Gastrocnemius medialis (tissue), 4 donors: ENCODE measurements at regions not wholly inside any gene's neighbourhood (a gene's known extent, or its start where the extent isn't known, plus 50 kb on each side); places are given as distances from the start of the nearest gene placed in this dataset.
"Not testable (repeated sequence)": the region's sequence is repeated elsewhere in the genome, so short reads cannot be mapped to it uniquely, and the experiment has no call there.

Experiments used
- ATAC-seq, 2 donors: fragments of 150-250 bp; one replicate each; pipeline ENCODE4 v1.9.1; 2016
- DNase-seq, 2 donors: peaks; one replicate each; pipeline ENCODE4 v3.0.0-alpha.2; 2019
- H3K27ac ChIP-seq, 4 donors: fragments of 200-600 bp; sonication (generic); 1 replicate in 1 of 4; 2 replicates in 3 of 4; pipeline ENCODE4 v1.5.1; 2016 to 2018; ENCODE audit warnings: mild to moderate bottlenecking in 2 of 4, moderate library complexity in 1 of 4
- H3K27me3 ChIP-seq, 3 donors: fragments of 200-600 bp; sonication (generic) in 2 of 3; 1 replicate in 1 of 3; 2 replicates in 2 of 3; pipeline versions ENCODE4 v1.5.1 to v1.6.0; 2016 to 2019; ENCODE audit warnings: mild to moderate bottlenecking in 1 of 3, moderate library complexity in 1 of 3
- H3K36me3 ChIP-seq, 2 donors: fragments of 200-600 bp; sonication (generic) in 1 of 2; one replicate each; pipeline ENCODE4 v1.5.1; 2017 to 2018
- H3K4me1 ChIP-seq, 2 donors: fragments of 200-600 bp; sonication (generic) in 1 of 2; one replicate each; pipeline ENCODE4 v1.5.1; 2016 to 2017; ENCODE audit warnings: mild to moderate bottlenecking in 2 of 2
- H3K4me3 ChIP-seq, 4 donors: fragments of 200-600 bp; sonication (generic) in 3 of 4; 1 replicate in 1 of 4; 2 replicates in 3 of 4; pipeline ENCODE4 v1.5.1; 2016 to 2019; ENCODE audit warnings: mild to moderate bottlenecking in 2 of 4
- H3K9me3 ChIP-seq, 3 donors: fragments of 200-600 bp; sonication (generic) in 2 of 3; 1 replicate in 1 of 3; 2 replicates in 2 of 3; pipeline ENCODE4 v1.5.1; 2016 to 2019
- POLR2A ChIP-seq, 2 donors: fragments of 450-650 bp; IDR thresholded peaks; one replicate each; pipeline ENCODE4 v1.6.1; 2017; ENCODE audit warnings: antibody characterized with exemption in 2 of 2, mild to moderate bottlenecking in 2 of 2, moderate library complexity in 2 of 2
- in situ Hi-C, 4 donors: fragments of 200-750 bp; cut with MboI; loops; one replicate each; pipeline versions ENCODE4 v1.15.0 to v1.8.0; 2017; ENCODE audit warnings: low sequenced_read_pairs in 4 of 4
- intact Hi-C: fragments of 100-400 bp; cut with DNase I; formaldehyde crosslinking; loops from one replicate; pipeline ENCODE4 v1.15.1; 2023; ENCODE audit warnings: low total_unique reads
- TF ChIP-seq, protein P1 (sequence below), 5 experiments: fragments of 450-650 bp in 3 of 5; fragments of 200-600 bp in 2 of 5; sonication (generic) in 2 of 5; IDR thresholded peaks in 4 of 5; conservative IDR thresholded peaks in 1 of 5; 1 replicate in 4 of 5; 2 replicates in 1 of 5; pipeline ENCODE4 v1.5.1; 2016 to 2019; ENCODE audit warnings: antibody characterized with exemption in 5 of 5, mild to moderate bottlenecking in 3 of 5, moderate library complexity in 3 of 5

GRCh38 chr6:27706431-27706830 lies 205.8 kb downstream of the OR2B2 start:
- intact Hi-C loops = no loop called here
- in situ Hi-C loops = no loop called here
- DNase-seq = no peak

DNA sequence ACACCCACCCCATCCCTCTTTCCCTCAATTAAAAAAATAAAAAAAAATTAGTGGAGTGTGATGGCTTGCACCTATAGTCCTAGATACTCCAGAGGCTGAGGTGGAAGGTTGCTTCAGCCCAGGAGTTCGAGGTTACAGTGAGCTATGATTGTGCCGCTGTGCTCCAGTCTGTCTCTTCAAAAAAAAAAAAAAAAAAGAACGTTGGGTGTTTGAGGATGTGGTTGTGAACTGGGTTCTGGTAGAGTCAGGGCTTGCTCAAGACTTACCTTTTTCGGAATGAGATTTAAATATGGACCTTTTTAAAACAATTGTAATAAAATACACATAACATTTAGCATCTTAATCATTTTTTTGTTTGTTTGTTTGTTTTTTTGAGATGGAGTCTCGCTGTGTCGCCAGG lies 211.9 kb downstream of the OR2B2 start:
- H3K4me1 ChIP-seq = no peaks in the 10 kb centered on the region
- no peak overlapping the region for H3K4me3 ChIP-seq
- in situ Hi-C loops (no loop called here), intact Hi-C loops (no loop called here)
- H3K27ac ChIP-seq = no peak overlapping the region
- TF ChIP-seq, protein P1, sequence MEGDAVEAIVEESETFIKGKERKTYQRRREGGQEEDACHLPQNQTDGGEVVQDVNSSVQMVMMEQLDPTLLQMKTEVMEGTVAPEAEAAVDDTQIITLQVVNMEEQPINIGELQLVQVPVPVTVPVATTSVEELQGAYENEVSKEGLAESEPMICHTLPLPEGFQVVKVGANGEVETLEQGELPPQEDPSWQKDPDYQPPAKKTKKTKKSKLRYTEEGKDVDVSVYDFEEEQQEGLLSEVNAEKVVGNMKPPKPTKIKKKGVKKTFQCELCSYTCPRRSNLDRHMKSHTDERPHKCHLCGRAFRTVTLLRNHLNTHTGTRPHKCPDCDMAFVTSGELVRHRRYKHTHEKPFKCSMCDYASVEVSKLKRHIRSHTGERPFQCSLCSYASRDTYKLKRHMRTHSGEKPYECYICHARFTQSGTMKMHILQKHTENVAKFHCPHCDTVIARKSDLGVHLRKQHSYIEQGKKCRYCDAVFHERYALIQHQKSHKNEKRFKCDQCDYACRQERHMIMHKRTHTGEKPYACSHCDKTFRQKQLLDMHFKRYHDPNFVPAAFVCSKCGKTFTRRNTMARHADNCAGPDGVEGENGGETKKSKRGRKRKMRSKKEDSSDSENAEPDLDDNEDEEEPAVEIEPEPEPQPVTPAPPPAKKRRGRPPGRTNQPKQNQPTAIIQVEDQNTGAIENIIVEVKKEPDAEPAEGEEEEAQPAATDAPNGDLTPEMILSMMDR (IDR thresholded peaks at IDR 0.05 in 4 of 5, conservative IDR thresholded peaks at IDR 0.05 in 1 of 5) = no peak
- TF ChIP-seq POLR2A (IDR thresholded peaks at IDR 0.05) = no peak
- no peaks in the 10 kb centered on the region for H3K9me3 ChIP-seq
- DNase-seq = no peak
- peaks cover 0 to 8% (median 4%) of the 10 kb centered on the region in 3 donors for H3K27me3 ChIP-seq
- no peak for ATAC-seq
- H3K36me3 ChIP-seq = no peaks in the 10 kb centered on the region

More at GRCh38 chr6:27706431-27706830, 205.8 kb downstream of the OR2B2 start:
- H3K36me3 ChIP-seq = no peaks in the 10 kb centered on the region
- no peaks in the 10 kb centered on the region for H3K27me3 ChIP-seq
- no peak overlapping the region for H3K4me3 ChIP-seq
- TF ChIP-seq, protein P1 (IDR thresholded peaks at IDR 0.05 in 4 of 5, conservative IDR thresholded peaks at IDR 0.05 in 1 of 5) = no peak
- no peak for TF ChIP-seq POLR2A (IDR thresholded peaks at IDR 0.05)
- no peaks in the 10 kb centered on the region for H3K9me3 ChIP-seq
- ATAC-seq = no peak
- no peak overlapping the region for H3K27ac ChIP-seq
- H3K4me1 ChIP-seq = no peaks in the 10 kb centered on the region

- intact Hi-C loops = no loop called here
- in situ Hi-C loops = no loop called here
Observed at GRCh38 chr6:27694547-27694874, 217.7 kb downstream of the OR2B2 start.

DNA sequence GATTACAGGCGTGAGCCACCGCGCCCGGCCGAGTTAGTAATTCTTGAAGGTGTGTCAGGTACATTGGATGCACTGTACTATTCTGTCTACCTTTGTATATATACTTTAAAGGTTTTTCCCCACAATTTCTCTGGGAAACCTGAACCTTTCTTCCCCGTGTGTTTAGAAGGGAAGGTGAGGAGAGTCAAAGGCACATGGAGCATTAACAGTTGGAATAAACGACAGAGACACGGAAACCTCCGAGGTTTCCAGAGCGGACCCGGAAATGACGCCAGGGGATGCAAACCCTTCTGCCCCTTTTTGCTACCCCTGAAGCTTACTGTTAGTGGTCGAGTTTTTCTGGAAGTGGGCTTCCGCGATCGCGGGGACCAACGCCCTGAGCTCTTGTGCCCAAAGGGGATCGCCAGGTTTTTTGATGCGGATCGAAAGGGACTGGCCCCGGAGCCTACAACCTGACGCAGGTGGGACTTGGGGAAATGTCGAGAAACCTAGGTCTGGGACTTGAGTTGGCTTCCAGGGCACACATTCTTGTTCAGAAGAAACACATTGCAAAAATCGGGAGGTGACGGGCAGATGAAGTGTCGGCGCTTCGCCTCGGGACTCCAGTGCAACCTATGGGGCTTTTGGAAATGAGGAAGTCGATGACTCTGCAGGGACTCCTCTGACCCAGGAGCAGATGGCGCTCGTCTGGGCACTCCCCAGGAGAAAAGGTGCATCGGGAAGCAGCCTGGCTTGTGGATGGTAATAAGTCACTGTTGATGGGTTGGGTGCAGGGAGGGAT lies 218.2 kb downstream of the OR2B2 start:
- Histone ChIP-seq H3K27ac (no peak overlapping the region), H3K4me1 (no peaks in the 10 kb centered on the region), H3K36me3 (no peaks in the 10 kb centered on the region), H3K4me3 (no peak overlapping the region), H3K27me3 (peaks cover 10 to 25% (median 14%) of the 10 kb centered on the region in 3 donors), H3K9me3 (no peaks in the 10 kb centered on the region)
- in situ Hi-C loops = no loop called here
- ATAC-seq (no peak), DNase-seq (no peak)
- TF ChIP-seq, protein P1 (IDR thresholded peaks at IDR 0.05 in 4 of 5, conservative IDR thresholded peaks at IDR 0.05 in 1 of 5) = no peak
- TF ChIP-seq POLR2A (IDR thresholded peaks at IDR 0.05) = no peak
- intact Hi-C loops = no loop called here

More at GRCh38 chr6:27694547-27694874, 217.7 kb downstream of the OR2B2 start:
- no peak for TF ChIP-seq POLR2A (IDR thresholded peaks at IDR 0.05)
- TF ChIP-seq, protein P1 (IDR thresholded peaks at IDR 0.05 in 4 of 5, conservative IDR thresholded peaks at IDR 0.05 in 1 of 5) = no peak
- Histone ChIP-seq H3K27me3 (peaks cover 10 to 25% (median 14%) of the 10 kb centered on the region in 3 donors), H3K4me3 (no peak overlapping the region), H3K4me1 (no peaks in the 10 kb centered on the region), H3K27ac (no peak overlapping the region), H3K36me3 (no peaks in the 10 kb centered on the region), H3K9me3 (no peaks in the 10 kb centered on the region)
- no peak for DNase-seq
- ATAC-seq = no peak

- ATAC-seq, intact Hi-C loops: not testable (repeated sequence)
Observed at GRCh38 chr6:27692133-27692532, 219.2 kb upstream of the ZNF184 start.

More at GRCh38 chr6:27692133-27692532, 219.2 kb upstream of the ZNF184 start:
- H3K36me3 ChIP-seq, H3K27ac ChIP-seq, H3K4me3 ChIP-seq, in situ Hi-C loops, DNase-seq, H3K4me1 ChIP-seq, H3K9me3 ChIP-seq: not testable (repeated sequence)
- peaks cover 10 to 33% (median 14%) of the 10 kb centered on the region in 3 donors for H3K27me3 ChIP-seq
